ENCODE measurements at regions not wholly inside any gene's neighbourhood (a gene's known extent, or its start where the extent isn't known, plus 50 kb on each side); places are given as distances from the start of the nearest gene placed in this dataset.

- Histone ChIP-seq H3K9ac (ENCODE audit: insufficient read depth in 1 of 2, low read depth in 2 of 2, low read length in 2 of 2) (no peak overlapping the region), H3K27me3 (ENCODE audit: control insufficient read depth in 2 of 2, insufficient read depth in 2 of 2, low read length in 2 of 2) (no peaks in the 10 kb centered on the region), H3K4me2 (ENCODE audit: insufficient read depth, low read length) (no peak overlapping the region), H3K36me3 (ENCODE audit: control insufficient read depth, insufficient read depth, low read length) (no peaks in the 10 kb centered on the region), H3K4me1 (replicated peaks in 1 of 2; ENCODE audit: control insufficient read depth in 2 of 2, insufficient read depth in 2 of 2, low read length in 2 of 2) (no peaks in the 10 kb centered on the region), H3K9me3 (replicated peaks; ENCODE audit: control insufficient read depth, insufficient read depth, low read depth, low read length) (no peaks in the 10 kb centered on the region; the same call in none of the 2 replicates), H3K9me1 (ENCODE audit: control insufficient read depth, insufficient read depth, low read length) (no peaks in the 10 kb centered on the region), H3K79me2 (ENCODE audit: control insufficient read depth, insufficient read depth, low read length) (no peaks in the 10 kb centered on the region), H2AFZ (ENCODE audit: low read depth, low read length) (no peak overlapping the region), H3K27ac (ENCODE audit: extremely low read depth, low read depth, low read length) (no peak overlapping the region), H4K20me1 (replicated peaks; ENCODE audit: control insufficient read depth, insufficient read depth, low read length) (no peaks in the 10 kb centered on the region), H3K4me3 (no peak overlapping the region)
- FAIRE-seq (no peak), DNase-seq (ENCODE audit: extremely low read depth in 1 of 4, low spot score in 3 of 4) (no peak), ATAC-seq (no peak)
- WGBS (ENCODE audit: insufficient coverage, low coverage, missing lambda C conversion rate): 0% methylated on average over 5 of the region's 5 CpGs
- CTCF ChIA-PET (ENCODE audit: low intra/inter-chr PET ratio): no interaction called here
- in situ Hi-C loops (cut with MboI) (no loop called here), intact Hi-C loops (cut with micrococcal nuclease) (no loop called here)
- no TSS peak for BruUV-seq (replicated peaks)
- POLR2A ChIA-PET: interaction anchor here (0.9 kb wide), 1 partner anchor 15 kb away, joined by 4 read pairs; no protein-coding TSS in a partner anchor
- TF ChIP-seq BCOR (IDR thresholded peaks at IDR 0.05) (no peak), ZC3H8 (IDR thresholded peaks at IDR 0.05) (no peak), CHD4 (IDR thresholded peaks at IDR 0.05; ENCODE audit: insufficient read depth, insufficient replicate concordance, low read depth, low read length, poor library complexity, severe bottlenecking) (no peak), FOXJ2 (tag; IDR thresholded peaks at IDR 0.05) (no peak), SLC30A9 (CRISPR knock-in tag; IDR thresholded peaks at IDR 0.05) (no peak), RFX5 (IDR thresholded peaks at IDR 0.05; ENCODE audit: low read depth, low read length) (no peak), TAF15 (IDR thresholded peaks at IDR 0.05; ENCODE audit: low read depth, low read length) (no peak), RAD51 (IDR thresholded peaks at IDR 0.05; ENCODE audit: borderline replicate concordance, low read depth) (no peak), E2F8 (IDR thresholded peaks at IDR 0.05; ENCODE audit: low read depth, partially characterized antibody) (no peak), CREBBP (IDR thresholded peaks at IDR 0.05; ENCODE audit: low read depth, low read length) (no peak), TGIF2 (CRISPR knock-in tag; IDR thresholded peaks at IDR 0.05) (no peak), MXI1 (IDR thresholded peaks at IDR 0.05; ENCODE audit: low read depth, low read length) (no peak), MCM7 (IDR thresholded peaks at IDR 0.05) (no peak), ZNF384 (IDR thresholded peaks at IDR 0.05; ENCODE audit: low read depth, low read length) (no peak), CBX5 (IDR thresholded peaks at IDR 0.05; ENCODE audit: borderline replicate concordance, low read depth) (no peak), NR2C2 (CRISPR knock-in tag; IDR thresholded peaks at IDR 0.05) (no peak), NR2C2 (tag; IDR thresholded peaks at IDR 0.05) (no peak), ZKSCAN1 (IDR thresholded peaks at IDR 0.05; ENCODE audit: low read depth, low read length) (no peak)
Measured at GRCh38 chr3:3641877-3642455, 157.3 kb upstream of the LRRN1 start.

All from K562 (cell line).